ENCODE measurements at regions not wholly inside any gene's neighbourhood (a gene's known extent, or its start where the extent isn't known, plus 50 kb on each side); places are given as distances from the start of the nearest gene placed in this dataset.
"Not testable (repeated sequence)": the region's sequence is repeated elsewhere in the genome, so short reads cannot be mapped to it uniquely, and the experiment has no call there.

- H3K9me2 ChIP-seq (ENCODE audit: insufficient read depth, low read length) = not testable (repeated sequence)
Measured at GRCh38 chr7:65643498-65643897, 229.4 kb upstream of the VKORC1L1 start.

GRCh38 chr7:65647153-65647964, 225.5 kb upstream of the VKORC1L1 start:
- H3K36me3 ChIP-seq (ENCODE audit: insufficient read depth, low read length); H3K79me2 ChIP-seq (replicated peaks; ENCODE audit: insufficient read depth, low read length); H4K20me1 ChIP-seq (ENCODE audit: insufficient read depth); H3K9ac ChIP-seq (ENCODE audit: low read length); H3F3A ChIP-seq (ENCODE audit: insufficient read depth, low read length, poor library complexity, severe bottlenecking); H3K9me2 ChIP-seq (ENCODE audit: insufficient read depth, low read length); H3K27ac ChIP-seq (ENCODE audit: low read length); H3K4me2 ChIP-seq (ENCODE audit: low read length); H3K9me3 ChIP-seq (ENCODE audit: low read length); H2AFZ ChIP-seq (ENCODE audit: low read depth, low read length); H3K4me3 ChIP-seq (ENCODE audit: low read length); H3K27me3 ChIP-seq (ENCODE audit: insufficient read depth, low read depth, low read length): not testable (repeated sequence)

More at GRCh38 chr7:65643498-65643897, 229.4 kb upstream of the VKORC1L1 start:
- H3K4me2 ChIP-seq (ENCODE audit: low read length); H3K27ac ChIP-seq (ENCODE audit: low read length); H2AFZ ChIP-seq (ENCODE audit: low read depth, low read length); H4K20me1 ChIP-seq (ENCODE audit: insufficient read depth); H3F3A ChIP-seq (ENCODE audit: insufficient read depth, low read length, poor library complexity, severe bottlenecking); H3K36me3 ChIP-seq (ENCODE audit: insufficient read depth, low read length); H3K9me3 ChIP-seq (ENCODE audit: low read length); H3K79me2 ChIP-seq (replicated peaks; ENCODE audit: insufficient read depth, low read length); H3K9ac ChIP-seq (ENCODE audit: low read length); H3K27me3 ChIP-seq (ENCODE audit: insufficient read depth, low read depth, low read length); H3K4me3 ChIP-seq (ENCODE audit: low read length): not testable (repeated sequence)

GRCh38 chr7:65651174-65651573, 221.7 kb upstream of the VKORC1L1 start:
- not testable (repeated sequence) for H3K9me3 ChIP-seq (ENCODE audit: low read length); H3K36me3 ChIP-seq (ENCODE audit: insufficient read depth, low read length); H2AFZ ChIP-seq (ENCODE audit: low read depth, low read length); H3K79me2 ChIP-seq (replicated peaks; ENCODE audit: insufficient read depth, low read length); H3K4me3 ChIP-seq (ENCODE audit: low read length); H3K4me2 ChIP-seq (ENCODE audit: low read length); H3F3A ChIP-seq (ENCODE audit: insufficient read depth, low read length, poor library complexity, severe bottlenecking); H3K27ac ChIP-seq (ENCODE audit: low read length); H3K9ac ChIP-seq (ENCODE audit: low read length); H3K27me3 ChIP-seq (ENCODE audit: insufficient read depth, low read depth, low read length); H3K9me2 ChIP-seq (ENCODE audit: insufficient read depth, low read length); H4K20me1 ChIP-seq (ENCODE audit: insufficient read depth)

- H3K4me3 ChIP-seq (ENCODE audit: low read length); H3K4me2 ChIP-seq (ENCODE audit: low read length); H3K9ac ChIP-seq (ENCODE audit: low read length); H3K27ac ChIP-seq (ENCODE audit: low read length); H3K9me2 ChIP-seq (ENCODE audit: insufficient read depth, low read length); H3K36me3 ChIP-seq (ENCODE audit: insufficient read depth, low read length); H3F3A ChIP-seq (ENCODE audit: insufficient read depth, low read length, poor library complexity, severe bottlenecking); H4K20me1 ChIP-seq (ENCODE audit: insufficient read depth); H3K9me3 ChIP-seq (ENCODE audit: low read length); H3K79me2 ChIP-seq (replicated peaks; ENCODE audit: insufficient read depth, low read length); H3K27me3 ChIP-seq (ENCODE audit: insufficient read depth, low read depth, low read length); H2AFZ ChIP-seq (ENCODE audit: low read depth, low read length): not testable (repeated sequence)
Measured at GRCh38 chr7:65651826-65652592, 220.9 kb upstream of the VKORC1L1 start.

- not testable (repeated sequence) for H3K9me3 ChIP-seq (ENCODE audit: low read length); H3F3A ChIP-seq (ENCODE audit: insufficient read depth, low read length, poor library complexity, severe bottlenecking); H3K4me2 ChIP-seq (ENCODE audit: low read length); H3K9ac ChIP-seq (ENCODE audit: low read length); H3K27ac ChIP-seq (ENCODE audit: low read length); H3K4me3 ChIP-seq (ENCODE audit: low read length); H3K79me2 ChIP-seq (replicated peaks; ENCODE audit: insufficient read depth, low read length); H4K20me1 ChIP-seq (ENCODE audit: insufficient read depth); H2AFZ ChIP-seq (ENCODE audit: low read depth, low read length); H3K9me2 ChIP-seq (ENCODE audit: insufficient read depth, low read length); H3K27me3 ChIP-seq (ENCODE audit: insufficient read depth, low read depth, low read length); H3K36me3 ChIP-seq (ENCODE audit: insufficient read depth, low read length)
Measured at GRCh38 chr7:65652669-65653068, 220.2 kb upstream of the VKORC1L1 start.

- not testable (repeated sequence) for H3K4me3 ChIP-seq (ENCODE audit: low read length)
Measured at GRCh38 chr7:65656494-65657188, 216.2 kb upstream of the VKORC1L1 start.

GRCh38 chr7:65683362-65683761, 189.5 kb upstream of the VKORC1L1 start:
- not testable (repeated sequence) for H3K9me3 ChIP-seq (ENCODE audit: low read length); H2AFZ ChIP-seq (ENCODE audit: low read depth, low read length); H3K79me2 ChIP-seq (replicated peaks; ENCODE audit: insufficient read depth, low read length); H3K36me3 ChIP-seq (ENCODE audit: insufficient read depth, low read length); H3F3A ChIP-seq (ENCODE audit: insufficient read depth, low read length, poor library complexity, severe bottlenecking); H3K4me2 ChIP-seq (ENCODE audit: low read length); H4K20me1 ChIP-seq (ENCODE audit: insufficient read depth); H3K27ac ChIP-seq (ENCODE audit: low read length); H3K9ac ChIP-seq (ENCODE audit: low read length); H3K9me2 ChIP-seq (ENCODE audit: insufficient read depth, low read length); H3K4me3 ChIP-seq (ENCODE audit: low read length); H3K27me3 ChIP-seq (ENCODE audit: insufficient read depth, low read depth, low read length)

More at GRCh38 chr7:65656494-65657188, 216.2 kb upstream of the VKORC1L1 start:
- H3K79me2 ChIP-seq (replicated peaks; ENCODE audit: insufficient read depth, low read length); H4K20me1 ChIP-seq (ENCODE audit: insufficient read depth); H2AFZ ChIP-seq (ENCODE audit: low read depth, low read length); H3K36me3 ChIP-seq (ENCODE audit: insufficient read depth, low read length); H3K9me3 ChIP-seq (ENCODE audit: low read length); H3K9ac ChIP-seq (ENCODE audit: low read length); H3F3A ChIP-seq (ENCODE audit: insufficient read depth, low read length, poor library complexity, severe bottlenecking); H3K27ac ChIP-seq (ENCODE audit: low read length); H3K9me2 ChIP-seq (ENCODE audit: insufficient read depth, low read length); H3K27me3 ChIP-seq (ENCODE audit: insufficient read depth, low read depth, low read length); H3K4me2 ChIP-seq (ENCODE audit: low read length): not testable (repeated sequence)

All from neural cell (in vitro differentiated cells).